ENCODE measurements at regions not wholly inside any gene's neighbourhood (a gene's known extent, or its start where the extent isn't known, plus 50 kb on each side); places are given as distances from the start of the nearest gene placed in this dataset.

DNA sequence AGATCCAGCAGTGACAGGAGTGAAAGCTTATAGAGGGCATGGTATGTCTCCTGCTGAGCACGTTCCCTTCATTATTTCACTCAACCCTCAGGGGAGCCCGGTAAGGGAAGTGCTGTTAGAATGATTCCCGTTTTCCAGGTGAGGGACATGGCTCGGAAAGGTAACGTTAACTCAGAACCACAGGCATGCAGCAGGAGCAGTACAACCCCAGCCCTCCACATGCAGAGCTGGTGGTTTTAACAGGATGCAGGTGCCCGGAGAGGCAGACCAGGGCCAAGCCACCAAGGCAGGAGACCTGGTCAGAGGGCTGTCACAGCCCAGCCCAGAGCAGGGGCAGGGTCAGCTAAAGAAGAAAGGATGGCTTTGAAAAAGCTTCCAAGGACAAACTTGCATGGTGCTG, 268.5 kb downstream of the SH3BP4 start:
- TF ChIP-seq POLR2AphosphoS5 (IDR thresholded peaks at IDR 0.05; ENCODE audit: insufficient read depth, low read depth, low read length), result no peak
- no peak for TF ChIP-seq EZH2 (IDR thresholded peaks at IDR 0.05; ENCODE audit: borderline replicate concordance, low read depth, low read length, severe bottlenecking)
- TF ChIP-seq, protein P1, sequence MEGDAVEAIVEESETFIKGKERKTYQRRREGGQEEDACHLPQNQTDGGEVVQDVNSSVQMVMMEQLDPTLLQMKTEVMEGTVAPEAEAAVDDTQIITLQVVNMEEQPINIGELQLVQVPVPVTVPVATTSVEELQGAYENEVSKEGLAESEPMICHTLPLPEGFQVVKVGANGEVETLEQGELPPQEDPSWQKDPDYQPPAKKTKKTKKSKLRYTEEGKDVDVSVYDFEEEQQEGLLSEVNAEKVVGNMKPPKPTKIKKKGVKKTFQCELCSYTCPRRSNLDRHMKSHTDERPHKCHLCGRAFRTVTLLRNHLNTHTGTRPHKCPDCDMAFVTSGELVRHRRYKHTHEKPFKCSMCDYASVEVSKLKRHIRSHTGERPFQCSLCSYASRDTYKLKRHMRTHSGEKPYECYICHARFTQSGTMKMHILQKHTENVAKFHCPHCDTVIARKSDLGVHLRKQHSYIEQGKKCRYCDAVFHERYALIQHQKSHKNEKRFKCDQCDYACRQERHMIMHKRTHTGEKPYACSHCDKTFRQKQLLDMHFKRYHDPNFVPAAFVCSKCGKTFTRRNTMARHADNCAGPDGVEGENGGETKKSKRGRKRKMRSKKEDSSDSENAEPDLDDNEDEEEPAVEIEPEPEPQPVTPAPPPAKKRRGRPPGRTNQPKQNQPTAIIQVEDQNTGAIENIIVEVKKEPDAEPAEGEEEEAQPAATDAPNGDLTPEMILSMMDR (IDR thresholded peaks at IDR 0.05; ENCODE audit: extremely low read depth in 1 of 2, insufficient read depth in 1 of 2, low read depth in 1 of 2, low read length in 2 of 2), result no peak
